ENCODE measurements at regions not wholly inside any gene's neighbourhood (a gene's known extent, or its start where the extent isn't known, plus 50 kb on each side); places are given as distances from the start of the nearest gene placed in this dataset.

DNA sequence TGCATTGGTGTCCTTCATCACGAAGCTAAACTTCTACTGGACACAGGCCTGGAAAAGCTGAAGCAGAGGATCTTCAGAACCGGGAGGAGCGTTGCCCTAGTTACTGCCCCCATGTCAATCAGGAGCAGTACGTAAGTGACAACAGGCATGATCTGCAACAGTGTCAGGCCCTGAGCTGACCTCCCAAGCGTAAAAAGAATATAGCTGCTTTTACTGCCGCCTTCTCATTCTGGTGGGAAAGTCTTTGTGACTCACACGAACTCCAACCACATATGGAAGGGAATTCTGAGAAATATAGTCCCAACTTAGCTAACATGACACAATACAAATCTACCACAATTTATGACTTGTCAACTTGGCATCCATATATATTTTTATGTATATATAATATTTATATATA is 1007.7 kb upstream of the CDH2 start:
- WGBS (ENCODE audit: extremely low coverage, insufficient read length, low lambda C conversion rate): no CpG with 5 or more reads among the region's 7 CpGs
- Mint-ChIP-seq H3K4me1 (peaks cover 12 to 13% of the 10 kb centered on the region in 2 experiments), H3K27me3 (ENCODE audit: low read depth) (no peaks in the 10 kb centered on the region), H3K4me3 (no peak overlapping the region), H3K9me3 (no peaks in the 10 kb centered on the region), H3K27ac (no peak overlapping the region), H3K36me3 (ENCODE audit: insufficient read depth in 1 of 3, low read depth in 3 of 3) (no peaks in the 10 kb centered on the region)
- Histone ChIP-seq H2BK15ac (ENCODE audit: low read depth, low read length) (no peak overlapping the region), H3K4me1 (ENCODE audit: insufficient read depth, low read length) (no peaks in the 10 kb centered on the region; the same call in 1 of the 2 replicates), H3K9ac (ENCODE audit: extremely low read depth, insufficient read length, low read length) (no peak overlapping the region), H2BK5ac (ENCODE audit: insufficient read length, low read length) (no peak overlapping the region), H3K9me3 (ENCODE audit: control insufficient read depth, low read depth, low read length) (no peaks in the 10 kb centered on the region), H3K14ac (ENCODE audit: insufficient read depth, low read length) (no peak overlapping the region), H2BK20ac (ENCODE audit: low read depth, low read length, poor library complexity, severe bottlenecking) (no peak overlapping the region), H3K23me2 (ENCODE audit: insufficient read length, low read depth, low read length, poor library complexity, severe bottlenecking) (no peaks in the 10 kb centered on the region), H3K79me1 (ENCODE audit: insufficient read depth, low read depth, low read length, poor library complexity, severe bottlenecking) (no peaks in the 10 kb centered on the region), H4K8ac (replicated peaks; ENCODE audit: insufficient read length, low read depth, low read length) (no peak overlapping the region), H3K18ac (ENCODE audit: insufficient read length, low read depth, low read length) (no peak overlapping the region), H3T11ph (ENCODE audit: low read length) (no peak overlapping the region), H3K4me2 (ENCODE audit: insufficient read depth, insufficient read length, low read length) (no peak overlapping the region), H2AFZ (ENCODE audit: low read length) (no peak overlapping the region), H4K5ac (ENCODE audit: insufficient read length, low read depth, low read length) (no peak overlapping the region), H3K27ac (ENCODE audit: insufficient read length, low read depth, low read length) (no peak overlapping the region), H4K91ac (ENCODE audit: insufficient read length, low read depth, low read length) (no peak overlapping the region), H3K23ac (ENCODE audit: insufficient read length, low read depth, low read length) (no peak overlapping the region), H3K4ac (ENCODE audit: low read depth, low read length) (no peak overlapping the region), H4K20me1 (ENCODE audit: control insufficient read depth, insufficient read depth, insufficient read length) (no peaks in the 10 kb centered on the region), H2AK5ac (ENCODE audit: insufficient read length, low read length) (no peak overlapping the region), H3K27me3 (ENCODE audit: insufficient read depth, low read length) (no peaks in the 10 kb centered on the region), H2BK12ac (ENCODE audit: insufficient read length, low read depth, low read length) (no peak overlapping the region), H2BK120ac (ENCODE audit: low read depth, low read length, poor library complexity, severe bottlenecking) (no peak overlapping the region), H3K79me2 (ENCODE audit: insufficient read depth, low read length) (no peaks in the 10 kb centered on the region), H3K56ac (ENCODE audit: insufficient read length, low read depth, low read length) (no peak overlapping the region)
- no peak for DNase-seq
- TF ChIP-seq, protein P1, sequence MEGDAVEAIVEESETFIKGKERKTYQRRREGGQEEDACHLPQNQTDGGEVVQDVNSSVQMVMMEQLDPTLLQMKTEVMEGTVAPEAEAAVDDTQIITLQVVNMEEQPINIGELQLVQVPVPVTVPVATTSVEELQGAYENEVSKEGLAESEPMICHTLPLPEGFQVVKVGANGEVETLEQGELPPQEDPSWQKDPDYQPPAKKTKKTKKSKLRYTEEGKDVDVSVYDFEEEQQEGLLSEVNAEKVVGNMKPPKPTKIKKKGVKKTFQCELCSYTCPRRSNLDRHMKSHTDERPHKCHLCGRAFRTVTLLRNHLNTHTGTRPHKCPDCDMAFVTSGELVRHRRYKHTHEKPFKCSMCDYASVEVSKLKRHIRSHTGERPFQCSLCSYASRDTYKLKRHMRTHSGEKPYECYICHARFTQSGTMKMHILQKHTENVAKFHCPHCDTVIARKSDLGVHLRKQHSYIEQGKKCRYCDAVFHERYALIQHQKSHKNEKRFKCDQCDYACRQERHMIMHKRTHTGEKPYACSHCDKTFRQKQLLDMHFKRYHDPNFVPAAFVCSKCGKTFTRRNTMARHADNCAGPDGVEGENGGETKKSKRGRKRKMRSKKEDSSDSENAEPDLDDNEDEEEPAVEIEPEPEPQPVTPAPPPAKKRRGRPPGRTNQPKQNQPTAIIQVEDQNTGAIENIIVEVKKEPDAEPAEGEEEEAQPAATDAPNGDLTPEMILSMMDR (conservative IDR thresholded peaks at IDR 0.05): no peak
